ENCODE measurements at regions not wholly inside any gene's neighbourhood (a gene's known extent, or its start where the extent isn't known, plus 50 kb on each side); places are given as distances from the start of the nearest gene placed in this dataset.

GRCh38 chr2:236876642-236877041 is 209.0 kb upstream of the COPS8 start:
- Histone ChIP-seq H3K27ac (ENCODE audit: low read depth, low read length) (no peak overlapping the region), H3K4me3 (ENCODE audit: low read depth in 1 of 2, low read length in 2 of 2) (no peak overlapping the region), H3K4me1 (ENCODE audit: insufficient read depth, low read length) (no peaks in the 10 kb centered on the region), H3K27me3 (ENCODE audit: control insufficient read depth in 1 of 2, insufficient read depth in 2 of 2, low read length in 2 of 2) (no peaks in the 10 kb centered on the region), H3K9me3 (ENCODE audit: low read length) (no peaks in the 10 kb centered on the region), H3K36me3 (ENCODE audit: insufficient read depth, low read length) (no peaks in the 10 kb centered on the region), H3K9ac (ENCODE audit: low read length) (no peak overlapping the region)

- no peaks in the 10 kb centered on the region for H3K36me3 ChIP-seq (ENCODE audit: insufficient read depth, low read length)
- no peaks in the 10 kb centered on the region for H3K27me3 ChIP-seq (ENCODE audit: control insufficient read depth in 1 of 2, insufficient read depth in 2 of 2, low read length in 2 of 2)
- H3K9me3 ChIP-seq (ENCODE audit: low read length), result no peaks in the 10 kb centered on the region
- no peak overlapping the region for H3K4me3 ChIP-seq (ENCODE audit: low read depth in 1 of 2, low read length in 2 of 2)
- no peaks in the 10 kb centered on the region for H3K4me1 ChIP-seq (ENCODE audit: insufficient read depth, low read length)
- no peak overlapping the region for H3K9ac ChIP-seq (ENCODE audit: low read length)
- H3K27ac ChIP-seq (ENCODE audit: low read depth, low read length), result no peak overlapping the region
Observed at GRCh38 chr2:236877972-236878371, 207.7 kb upstream of the COPS8 start.

- Histone ChIP-seq H3K27ac (ENCODE audit: low read depth, low read length) (no peak overlapping the region), H3K9ac (ENCODE audit: low read length) (no peak overlapping the region), H3K9me3 (ENCODE audit: low read length) (no peaks in the 10 kb centered on the region), H3K27me3 (ENCODE audit: control insufficient read depth in 1 of 2, insufficient read depth in 2 of 2, low read length in 2 of 2) (no peaks in the 10 kb centered on the region), H3K4me1 (ENCODE audit: insufficient read depth, low read length) (no peaks in the 10 kb centered on the region), H3K4me3 (ENCODE audit: low read depth in 1 of 2, low read length in 2 of 2) (no peak overlapping the region), H3K36me3 (ENCODE audit: insufficient read depth, low read length) (no peaks in the 10 kb centered on the region)
Observed at GRCh38 chr2:236879416-236879963, 206.2 kb upstream of the COPS8 start.

GRCh38 chr2:236882074-236882473 is 203.6 kb upstream of the COPS8 start:
- H3K27me3 ChIP-seq (ENCODE audit: control insufficient read depth in 1 of 2, insufficient read depth in 2 of 2, low read length in 2 of 2), result no peaks in the 10 kb centered on the region
- no peak overlapping the region for H3K9ac ChIP-seq (ENCODE audit: low read length)
- H3K9me3 ChIP-seq (ENCODE audit: low read length), result no peaks in the 10 kb centered on the region
- H3K36me3 ChIP-seq (ENCODE audit: insufficient read depth, low read length), result no peaks in the 10 kb centered on the region
- no peak overlapping the region for H3K4me3 ChIP-seq (ENCODE audit: low read depth in 1 of 2, low read length in 2 of 2)
- H3K4me1 ChIP-seq (ENCODE audit: insufficient read depth, low read length), result no peaks in the 10 kb centered on the region
- H3K27ac ChIP-seq (ENCODE audit: low read depth, low read length), result no peak overlapping the region

- Histone ChIP-seq H3K27ac (ENCODE audit: low read depth, low read length) (no peak overlapping the region), H3K27me3 (ENCODE audit: control insufficient read depth in 1 of 2, insufficient read depth in 2 of 2, low read length in 2 of 2) (no peaks in the 10 kb centered on the region), H3K4me3 (ENCODE audit: low read depth in 1 of 2, low read length in 2 of 2) (no peak overlapping the region), H3K36me3 (ENCODE audit: insufficient read depth, low read length) (no peaks in the 10 kb centered on the region), H3K9me3 (ENCODE audit: low read length) (no peaks in the 10 kb centered on the region), H3K4me1 (ENCODE audit: insufficient read depth, low read length) (peaks cover 5% of the 10 kb centered on the region), H3K9ac (ENCODE audit: low read length) (no peak overlapping the region)
Observed at GRCh38 chr2:236882930-236883329, 202.8 kb upstream of the COPS8 start.

GRCh38 chr2:236883819-236884218 is 201.9 kb upstream of the COPS8 start:
- H3K4me3 ChIP-seq (ENCODE audit: low read depth in 1 of 2, low read length in 2 of 2), result no peak overlapping the region

GRCh38 chr2:236884569-236885175 is 201.0 kb upstream of the COPS8 start:
- no peak overlapping the region for H3K4me3 ChIP-seq (ENCODE audit: low read depth in 1 of 2, low read length in 2 of 2)
- no peaks in the 10 kb centered on the region for H3K9me3 ChIP-seq (ENCODE audit: low read length)
- peaks cover 11% of the 10 kb centered on the region for H3K4me1 ChIP-seq (ENCODE audit: insufficient read depth, low read length)
- no peak overlapping the region for H3K9ac ChIP-seq (ENCODE audit: low read length)
- no peaks in the 10 kb centered on the region for H3K36me3 ChIP-seq (ENCODE audit: insufficient read depth, low read length)
- H3K27me3 ChIP-seq (ENCODE audit: control insufficient read depth in 1 of 2, insufficient read depth in 2 of 2, low read length in 2 of 2), result no peaks in the 10 kb centered on the region
- no peak overlapping the region for H3K27ac ChIP-seq (ENCODE audit: low read depth, low read length)

More at GRCh38 chr2:236883819-236884218, 201.9 kb upstream of the COPS8 start:
- Histone ChIP-seq H3K4me1 (ENCODE audit: insufficient read depth, low read length) (peaks cover 11% of the 10 kb centered on the region), H3K27ac (ENCODE audit: low read depth, low read length) (no peak overlapping the region), H3K36me3 (ENCODE audit: insufficient read depth, low read length) (no peaks in the 10 kb centered on the region), H3K9me3 (ENCODE audit: low read length) (no peaks in the 10 kb centered on the region), H3K27me3 (ENCODE audit: control insufficient read depth in 1 of 2, insufficient read depth in 2 of 2, low read length in 2 of 2) (no peaks in the 10 kb centered on the region), H3K9ac (ENCODE audit: low read length) (no peak overlapping the region)

GRCh38 chr2:236886456-236886855 is 199.2 kb upstream of the COPS8 start:
- H3K4me3 ChIP-seq (ENCODE audit: low read depth in 1 of 2, low read length in 2 of 2), result no peak overlapping the region
- H3K9me3 ChIP-seq (ENCODE audit: low read length), result no peaks in the 10 kb centered on the region
- peaks cover 11% of the 10 kb centered on the region for H3K4me1 ChIP-seq (ENCODE audit: insufficient read depth, low read length)
- no peaks in the 10 kb centered on the region for H3K27me3 ChIP-seq (ENCODE audit: control insufficient read depth in 1 of 2, insufficient read depth in 2 of 2, low read length in 2 of 2)
- no peak overlapping the region for H3K27ac ChIP-seq (ENCODE audit: low read depth, low read length)
- no peak overlapping the region for H3K9ac ChIP-seq (ENCODE audit: low read length)
- H3K36me3 ChIP-seq (ENCODE audit: insufficient read depth, low read length), result no peaks in the 10 kb centered on the region

GRCh38 chr2:236887531-236887930 is 198.2 kb upstream of the COPS8 start:
- H3K9ac ChIP-seq (ENCODE audit: low read length), result no peak overlapping the region
- H3K27me3 ChIP-seq (ENCODE audit: control insufficient read depth in 1 of 2, insufficient read depth in 2 of 2, low read length in 2 of 2), result no peaks in the 10 kb centered on the region
- H3K9me3 ChIP-seq (ENCODE audit: low read length), result no peaks in the 10 kb centered on the region
- H3K36me3 ChIP-seq (ENCODE audit: insufficient read depth, low read length), result no peaks in the 10 kb centered on the region
- no peak overlapping the region for H3K4me3 ChIP-seq (ENCODE audit: low read depth in 1 of 2, low read length in 2 of 2)
- peaks cover 11% of the 10 kb centered on the region for H3K4me1 ChIP-seq (ENCODE audit: insufficient read depth, low read length)
- no peak overlapping the region for H3K27ac ChIP-seq (ENCODE audit: low read depth, low read length)

- Histone ChIP-seq H3K27ac (ENCODE audit: low read depth, low read length) (peak overlapping the region; percentile 38), H3K4me3 (ENCODE audit: low read depth in 1 of 2, low read length in 2 of 2) (no peak overlapping the region), H3K4me1 (ENCODE audit: insufficient read depth, low read length) (peaks cover 11% of the 10 kb centered on the region), H3K27me3 (ENCODE audit: control insufficient read depth in 1 of 2, insufficient read depth in 2 of 2, low read length in 2 of 2) (no peaks in the 10 kb centered on the region), H3K36me3 (ENCODE audit: insufficient read depth, low read length) (no peaks in the 10 kb centered on the region), H3K9ac (ENCODE audit: low read length) (no peak overlapping the region), H3K9me3 (ENCODE audit: low read length) (no peaks in the 10 kb centered on the region)
Observed at GRCh38 chr2:236887953-236888793, 197.5 kb upstream of the COPS8 start.

GRCh38 chr2:236888794-236889780 is 196.6 kb upstream of the COPS8 start:
- H3K9ac ChIP-seq (ENCODE audit: low read length), result no peak overlapping the region
- H3K4me3 ChIP-seq (ENCODE audit: low read depth in 1 of 2, low read length in 2 of 2), result no peak overlapping the region
- no peaks in the 10 kb centered on the region for H3K9me3 ChIP-seq (ENCODE audit: low read length)
- no peaks in the 10 kb centered on the region for H3K27me3 ChIP-seq (ENCODE audit: control insufficient read depth in 1 of 2, insufficient read depth in 2 of 2, low read length in 2 of 2)
- peak overlapping the region; percentile 17 for H3K27ac ChIP-seq (ENCODE audit: low read depth, low read length)
- peaks cover 11% of the 10 kb centered on the region for H3K4me1 ChIP-seq (ENCODE audit: insufficient read depth, low read length)
- H3K36me3 ChIP-seq (ENCODE audit: insufficient read depth, low read length), result no peaks in the 10 kb centered on the region

Measured in muscle layer of colon (tissue), 2 donors.